ENCODE measurements at regions not wholly inside any gene's neighbourhood (a gene's known extent, or its start where the extent isn't known, plus 50 kb on each side); places are given as distances from the start of the nearest gene placed in this dataset.
"Not testable (repeated sequence)": the region's sequence is repeated elsewhere in the genome, so short reads cannot be mapped to it uniquely, and the experiment has no call there.

- not testable (repeated sequence) for TF ChIP-seq POLR2A, SPI1, POLR2AphosphoS5 (IDR thresholded peaks at IDR 0.05; ENCODE audit: low read depth, low read length)
Measured at GRCh38 chr7:149687820-149688219, 85.6 kb downstream of the ZNF467 start.

Measured in GM12891 (cell line).